H1 (cell line): ENCODE measurements at regions not wholly inside any gene's neighbourhood (a gene's known extent, or its start where the extent isn't known, plus 50 kb on each side); places are given as distances from the start of the nearest gene placed in this dataset.

Experiments used
- KDM1A ChIP-seq: fragments of 200-600, 300-600 bp; sonication (generic); IDR thresholded peaks from 2 replicates; pipeline ENCODE4 v1.7.1; 2016; ENCODE audit warnings: mild to moderate bottlenecking, low read length, borderline replicate concordance
- POLR2A ChIP-seq, 2 experiments: IDR thresholded peaks; 1 replicate in 1 of 2; 2 replicates in 1 of 2; pipeline ENCODE4 v1.6.1; 2011; ENCODE audit warnings: low read depth in 2 of 2, low read length in 2 of 2, mild to moderate bottlenecking in 2 of 2; ENCODE audit errors: control extremely low read depth in 1 of 2
- RXRA ChIP-seq: IDR thresholded peaks from 2 replicates; pipeline ENCODE4 v1.6.1; 2011; ENCODE audit warnings: low read depth, mild to moderate bottlenecking, low read length, moderate library complexity; ENCODE audit not compliant: insufficient read depth

DNA sequence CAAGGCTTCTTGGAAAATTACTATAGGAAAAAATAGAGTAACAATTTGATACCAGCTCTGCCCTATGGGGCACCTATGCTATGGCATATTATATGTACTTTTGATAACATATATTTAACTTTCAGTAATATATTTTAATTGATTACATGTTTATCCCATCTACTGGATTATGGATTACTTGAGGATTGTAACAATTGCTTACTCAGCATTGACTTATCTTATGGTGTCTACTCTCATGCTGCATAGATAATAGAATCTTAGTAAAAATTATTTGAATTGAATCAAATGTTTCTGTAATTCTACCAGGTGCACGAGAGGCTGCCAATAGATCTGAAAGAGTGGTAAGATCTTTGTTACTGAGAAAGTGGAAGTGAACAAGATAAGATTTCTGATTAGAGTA, 57.8 kb upstream of the CALCR start:
- TF ChIP-seq RXRA (no peak), POLR2A (IDR thresholded peaks at IDR 0.05; ENCODE audit: control extremely low read depth in 1 of 2, low read depth in 2 of 2, low read length in 2 of 2) (no peak), KDM1A (no peak)
